Keratinocyte (primary cell): ENCODE measurements at regions not wholly inside any gene's neighbourhood (a gene's known extent, or its start where the extent isn't known, plus 50 kb on each side); places are given as distances from the start of the nearest gene placed in this dataset.

ENCODE experiments used
- DNase-seq: peaks from one replicate; pipeline ENCODE4 v3.0.0-alpha.2; 2011; ENCODE audit warnings: low read depth, missing footprints, low spot score
- FAIRE-seq: peaks from 2 replicates; lab custom pipeline; 2011; peaks lifted over from hg19 to GRCh38; lab: Jason Lieb, UNC
- H2AFZ ChIP-seq: 2 replicates; pipeline ENCODE4 v1.6.0; 2012; ENCODE audit warnings: low read length, control low read depth, inconsistent platforms; ENCODE audit not compliant: control insufficient read depth
- H3K27ac ChIP-seq: 2 replicates; pipeline ENCODE4 v1.5.1; 2011; ENCODE audit warnings: low read length; ENCODE audit not compliant: control insufficient read depth, insufficient read depth
- H3K27me3 ChIP-seq: 3 replicates; pipeline ENCODE4 v1.6.0; 2011; ENCODE audit warnings: low read length; ENCODE audit not compliant: control insufficient read depth, insufficient read depth; ENCODE audit errors: extremely low read depth
- H3K36me3 ChIP-seq, 2 experiments: 2 replicates in 1 of 2; 3 replicates in 1 of 2; pipeline ENCODE4 v1.5.1; 2011; ENCODE audit warnings: low read length in 2 of 2, mild to moderate bottlenecking in 1 of 2; ENCODE audit not compliant: control insufficient read depth in 2 of 2, insufficient read depth in 2 of 2; ENCODE audit errors: extremely low read depth in 1 of 2
- H3K4me1 ChIP-seq: 3 replicates; pipeline ENCODE4 v1.5.1; 2011; ENCODE audit warnings: low read length; ENCODE audit not compliant: control insufficient read depth, insufficient read depth; ENCODE audit errors: extremely low read depth
- H3K4me2 ChIP-seq: 3 replicates; pipeline ENCODE4 v1.6.0; 2011; ENCODE audit warnings: low read depth, low read length; ENCODE audit not compliant: control insufficient read depth, insufficient read depth; ENCODE audit errors: extremely low read depth
- H3K4me3 ChIP-seq, 3 experiments: fragments of 200-600 bp in 1 of 3; sonication (generic) in 1 of 3; 2 replicates in 2 of 3; 3 replicates in 1 of 3; pipeline ENCODE4 v1.5.1; 2011 to 2016; ENCODE audit warnings: low read length in 3 of 3, mild to moderate bottlenecking in 3 of 3, control low read depth in 2 of 3, inconsistent platforms in 1 of 3, low read depth in 1 of 3, mixed read lengths in 1 of 3, mixed run types in 1 of 3, moderate library complexity in 1 of 3; ENCODE audit not compliant: control insufficient read depth in 2 of 3, insufficient read depth in 2 of 3; ENCODE audit errors: extremely low read depth in 1 of 3
- H3K79me2 ChIP-seq: 2 replicates; pipeline ENCODE4 v1.6.0; 2012; ENCODE audit warnings: low read length; ENCODE audit not compliant: control insufficient read depth, insufficient read depth
- H3K9ac ChIP-seq: 3 replicates; pipeline ENCODE4 v1.6.0; 2011; ENCODE audit warnings: low read length; ENCODE audit not compliant: control insufficient read depth, insufficient read depth; ENCODE audit errors: extremely low read depth
- H3K9me1 ChIP-seq: 3 replicates; pipeline ENCODE4 v1.6.0; 2011; ENCODE audit warnings: low read length; ENCODE audit not compliant: control insufficient read depth, insufficient read depth; ENCODE audit errors: extremely low read depth
- H3K9me3 ChIP-seq: 2 replicates; pipeline ENCODE4 v1.5.1; 2012; ENCODE audit warnings: low read depth, low read length; ENCODE audit not compliant: control insufficient read depth
- H4K20me1 ChIP-seq: 3 replicates; pipeline ENCODE4 v1.6.0; 2011; ENCODE audit warnings: low read length; ENCODE audit not compliant: control insufficient read depth, insufficient read depth; ENCODE audit errors: extremely low read depth
- CTCF ChIP-seq, 3 experiments: IDR thresholded peaks in 1 of 3; conservative IDR thresholded peaks in 1 of 3; optimal IDR thresholded peaks in 1 of 3; 2 replicates in 2 of 3; 3 replicates in 1 of 3; pipeline versions ENCODE3 to v1.5.1; 2011; ENCODE audit warnings: low read length in 3 of 3, mild to moderate bottlenecking in 3 of 3, moderate library complexity in 2 of 3, control low read depth in 1 of 3, inconsistent platforms in 1 of 3; ENCODE audit not compliant: insufficient read depth in 2 of 3; ENCODE audit errors: extremely low read depth in 1 of 3
- EZH2 ChIP-seq: IDR thresholded peaks from one replicate; pipeline ENCODE4 v1.6.1; 2012; ENCODE audit warnings: inconsistent platforms, mild to moderate bottlenecking, low read length, moderate library complexity
- dilution Hi-C: fragments of 300-500 bp; cut with MboI; formaldehyde crosslinking; loops from one replicate; pipeline ENCODE4 v1.7.0; 2020; ENCODE audit warnings: low sequenced_read_pairs; ENCODE audit not compliant: extremely low pct_ligation_motif_present

- Histone ChIP-seq H3K4me2 (no peak overlapping the region), H3K36me3 (no peaks in the 10 kb centered on the region), H2AFZ (no peak overlapping the region), H3K4me1 (no peaks in the 10 kb centered on the region), H3K9me3 (no peaks in the 10 kb centered on the region), H3K9me1 (no peaks in the 10 kb centered on the region), H3K27me3 (no peaks in the 10 kb centered on the region), H3K79me2 (no peaks in the 10 kb centered on the region), H4K20me1 (no peaks in the 10 kb centered on the region), H3K9ac (no peak overlapping the region), H3K27ac (no peak overlapping the region), H3K4me3 (no peak overlapping the region)
- no peak for DNase-seq
- dilution Hi-C loops: no loop called here
- FAIRE-seq: no peak
- no peak for TF ChIP-seq EZH2
- no peak for TF ChIP-seq CTCF (optimal IDR thresholded peaks at IDR 0.05 in 1 of 3, IDR thresholded peaks at IDR 0.05 in 1 of 3, conservative IDR thresholded peaks at IDR 0.05 in 1 of 3; ENCODE audit: extremely low read depth in 1 of 3, insufficient read depth in 2 of 3, low read length in 3 of 3)
Measured at GRCh38 chr2:21489080-21489479, 365.3 kb downstream of the TDRD15 start.

DNA sequence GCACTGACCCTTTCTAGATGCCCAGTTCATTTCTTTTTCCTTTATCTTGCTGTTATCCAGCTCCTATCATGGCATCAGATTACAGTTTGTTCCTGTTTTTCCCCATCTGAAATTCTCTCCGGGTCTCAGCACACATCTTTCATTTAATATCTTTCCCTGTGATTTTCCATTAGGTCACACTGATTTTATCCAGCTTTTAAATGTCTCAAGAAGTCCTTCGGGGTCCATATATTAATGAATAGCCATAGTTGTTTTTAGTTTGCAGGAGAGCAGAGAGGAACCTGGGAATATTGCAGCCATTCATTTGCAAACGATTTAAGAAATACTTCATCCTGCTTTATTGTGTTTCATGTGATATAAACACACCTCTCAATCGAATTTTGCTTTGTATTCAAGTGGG is 374.2 kb downstream of the TDRD15 start:
- FAIRE-seq: no peak
- no peak for DNase-seq

More for the DNA sequence above, 374.2 kb downstream of the TDRD15 start:
- no peak overlapping the region for H3K9ac ChIP-seq
- H3K27ac ChIP-seq: no peak overlapping the region
- dilution Hi-C loops: no loop called here
- no peaks in the 10 kb centered on the region for H3K9me1 ChIP-seq
- H4K20me1 ChIP-seq: no peaks in the 10 kb centered on the region
- no peak for TF ChIP-seq EZH2
- TF ChIP-seq CTCF (optimal IDR thresholded peaks at IDR 0.05 in 1 of 3, IDR thresholded peaks at IDR 0.05 in 1 of 3, conservative IDR thresholded peaks at IDR 0.05 in 1 of 3; ENCODE audit: extremely low read depth in 1 of 3, insufficient read depth in 2 of 3, low read length in 3 of 3): no peak
- H3K4me3 ChIP-seq: no peak overlapping the region
- no peaks in the 10 kb centered on the region for H3K9me3 ChIP-seq
- no peaks in the 10 kb centered on the region for H3K36me3 ChIP-seq
- no peak overlapping the region for H3K4me2 ChIP-seq
- H3K79me2 ChIP-seq: no peaks in the 10 kb centered on the region
- H3K27me3 ChIP-seq: no peaks in the 10 kb centered on the region
- no peaks in the 10 kb centered on the region for H3K4me1 ChIP-seq
- no peak overlapping the region for H2AFZ ChIP-seq
